GM18873 (cell line): ENCODE measurements at regions not wholly inside any gene's neighbourhood (a gene's known extent, or its start where the extent isn't known, plus 50 kb on each side); places are given as distances from the start of the nearest gene placed in this dataset.
"Not testable (repeated sequence)": the region's sequence is repeated elsewhere in the genome, so short reads cannot be mapped to it uniquely, and the experiment has no call there.

Experiments
- ATAC-seq: cut with Tn5 transposase; IDR thresholded peaks from one replicate; pipeline ENCODE4 v1.9.1; 2021; ENCODE audit warnings: mild to moderate bottlenecking, moderate library complexity, moderate number of reproducible peaks; ENCODE audit not compliant: unreplicated experiment, low FRiP score

DNA sequence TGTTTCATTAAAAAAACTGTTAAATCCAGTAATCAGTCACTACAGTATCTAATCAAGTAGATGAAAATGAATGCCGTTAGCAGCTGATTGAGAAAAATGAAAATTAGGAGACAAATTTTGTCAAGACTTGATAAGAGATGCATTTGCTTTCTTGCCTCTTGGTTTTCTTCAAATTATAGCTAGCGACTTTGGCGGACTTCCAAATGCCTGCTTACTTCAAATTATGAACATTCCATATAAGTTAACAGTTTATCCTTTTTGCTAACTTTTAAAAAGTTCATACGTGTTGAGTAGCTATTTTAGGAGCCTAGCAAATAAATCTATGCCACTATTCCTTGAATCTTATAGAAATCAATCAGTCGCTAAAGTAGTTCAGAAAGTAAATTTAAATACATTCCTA, 58.8 kb downstream of the PPP4R3C start:
- no peak for ATAC-seq

DNA sequence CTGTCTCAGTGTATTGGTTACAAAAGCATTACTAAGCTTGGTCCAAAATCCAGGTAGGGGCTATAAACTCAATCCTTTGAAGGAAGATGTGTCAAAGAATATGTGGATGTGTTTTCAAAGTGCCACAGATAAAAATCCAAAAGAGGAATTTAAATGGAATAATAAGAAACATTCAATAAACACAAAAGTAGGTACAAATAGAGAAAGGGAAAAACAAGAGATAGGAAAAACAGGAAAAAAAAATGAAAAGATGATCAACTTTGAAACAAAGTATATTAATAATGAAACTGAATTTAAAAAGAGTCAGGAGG, 64.0 kb downstream of the PPP4R3C start:
- ATAC-seq = no peak

DNA sequence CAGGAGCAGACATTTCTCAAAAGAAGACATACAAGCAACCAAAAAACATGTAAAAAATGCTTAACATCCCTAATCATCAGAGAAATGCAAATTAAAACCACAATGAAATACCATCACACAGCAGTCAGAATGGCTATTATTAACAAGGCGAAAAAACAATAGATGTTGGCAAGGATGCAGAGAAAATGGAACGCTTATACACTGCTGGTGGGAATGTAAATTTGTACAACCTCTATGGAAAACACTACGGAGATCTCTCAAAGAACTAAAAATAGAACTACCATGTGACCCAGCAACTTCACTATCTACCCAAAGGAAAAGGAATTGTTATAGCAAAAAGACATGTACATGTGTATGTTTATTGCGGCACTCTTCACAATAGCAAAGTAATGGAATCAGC, 71.5 kb downstream of the PPP4R3C start:
- no peak for ATAC-seq

DNA sequence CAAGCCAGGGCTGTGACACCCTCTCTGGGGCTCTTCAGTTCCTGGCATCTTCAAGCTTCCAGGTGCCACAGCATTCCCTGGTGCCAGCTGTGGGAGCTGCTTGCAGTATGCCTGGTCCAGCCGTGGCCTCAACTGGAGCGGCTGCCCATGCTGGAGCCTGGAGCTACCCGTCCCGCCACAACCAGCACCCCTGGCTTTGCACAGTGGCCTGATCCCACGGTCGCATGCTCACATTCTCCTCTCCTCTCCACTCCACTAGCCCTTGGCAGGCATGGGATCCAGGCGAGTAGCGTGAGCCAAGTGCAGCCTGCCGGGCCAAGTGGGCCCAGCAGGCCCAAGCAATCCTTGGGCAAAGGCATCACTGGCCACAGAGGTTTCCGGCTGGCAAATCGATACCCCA, 81.7 kb downstream of the PPP4R3C start:
- ATAC-seq = no peak

DNA sequence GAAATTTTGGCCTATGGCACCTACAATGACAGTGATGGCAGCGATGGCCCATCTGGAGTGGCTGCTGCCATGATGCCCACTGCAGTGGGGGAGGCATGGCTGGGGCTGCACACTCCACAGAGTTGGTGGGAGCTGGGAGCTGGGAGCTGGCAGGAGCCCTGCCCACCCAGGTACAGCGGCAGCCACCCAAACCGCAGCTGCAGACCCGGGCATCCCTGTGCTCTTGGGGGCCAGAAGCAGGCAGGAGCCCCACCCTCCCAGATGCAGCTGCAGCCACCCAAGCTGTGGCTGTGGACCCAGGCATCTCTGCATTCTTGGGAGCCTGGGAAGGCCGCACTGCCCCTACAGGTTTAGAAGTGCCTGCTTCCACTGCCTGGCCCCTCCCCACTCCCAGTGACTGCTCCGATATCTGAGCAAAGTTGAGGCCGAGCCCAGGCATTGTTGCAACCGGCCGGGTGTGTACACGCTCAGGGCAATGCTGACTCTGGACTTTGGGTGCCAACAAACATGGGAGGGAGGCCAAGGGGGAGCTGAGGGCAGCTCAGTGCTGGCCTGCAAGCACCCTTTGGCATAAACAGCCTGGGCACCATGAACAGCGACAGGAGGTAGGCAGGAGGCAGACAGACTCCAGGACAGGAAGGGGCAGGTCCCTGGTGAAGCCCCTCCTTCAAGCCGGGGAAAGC, 82.8 kb downstream of the PPP4R3C start:
- no peak for ATAC-seq

DNA sequence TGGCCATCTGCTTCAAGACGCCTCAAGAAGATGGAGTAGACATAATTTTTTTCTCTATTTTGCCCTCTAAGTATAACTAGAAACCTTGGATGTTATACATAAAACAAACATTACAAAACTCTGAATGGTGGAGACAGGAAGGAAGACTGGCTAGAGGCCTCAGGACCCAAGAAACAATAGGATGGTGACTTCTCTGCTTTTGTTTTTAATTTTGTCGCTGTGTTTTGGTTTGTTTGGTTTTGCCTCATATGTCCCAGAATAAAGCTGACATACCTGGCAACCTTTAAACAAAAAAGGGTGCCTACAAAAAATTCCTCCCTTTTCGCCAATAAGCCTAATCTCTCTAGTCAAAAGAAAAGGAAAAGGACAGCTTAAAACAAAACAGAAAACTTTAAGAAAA, 109.1 kb downstream of the PPP4R3C start:
- ATAC-seq = no peak

DNA sequence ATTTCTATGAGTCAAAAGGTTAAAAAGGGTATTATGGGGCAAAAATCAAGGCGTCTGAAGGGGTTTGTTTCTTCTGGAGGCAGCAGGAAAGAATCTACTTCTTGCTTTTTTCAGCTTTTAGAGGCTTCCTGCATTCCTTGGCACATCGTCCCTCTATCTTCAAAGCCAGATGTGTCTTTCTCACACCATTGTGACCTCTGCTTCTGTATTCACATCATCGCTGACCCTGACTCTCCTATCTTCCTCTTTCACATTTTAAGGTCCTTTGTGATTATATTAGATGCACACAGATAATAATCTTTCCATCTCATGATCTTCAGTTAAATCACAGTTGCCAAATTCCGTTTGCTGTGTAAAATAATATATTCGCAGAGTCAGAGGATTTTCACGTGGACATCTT, 112.7 kb downstream of the PPP4R3C start:
- no peak for ATAC-seq

DNA sequence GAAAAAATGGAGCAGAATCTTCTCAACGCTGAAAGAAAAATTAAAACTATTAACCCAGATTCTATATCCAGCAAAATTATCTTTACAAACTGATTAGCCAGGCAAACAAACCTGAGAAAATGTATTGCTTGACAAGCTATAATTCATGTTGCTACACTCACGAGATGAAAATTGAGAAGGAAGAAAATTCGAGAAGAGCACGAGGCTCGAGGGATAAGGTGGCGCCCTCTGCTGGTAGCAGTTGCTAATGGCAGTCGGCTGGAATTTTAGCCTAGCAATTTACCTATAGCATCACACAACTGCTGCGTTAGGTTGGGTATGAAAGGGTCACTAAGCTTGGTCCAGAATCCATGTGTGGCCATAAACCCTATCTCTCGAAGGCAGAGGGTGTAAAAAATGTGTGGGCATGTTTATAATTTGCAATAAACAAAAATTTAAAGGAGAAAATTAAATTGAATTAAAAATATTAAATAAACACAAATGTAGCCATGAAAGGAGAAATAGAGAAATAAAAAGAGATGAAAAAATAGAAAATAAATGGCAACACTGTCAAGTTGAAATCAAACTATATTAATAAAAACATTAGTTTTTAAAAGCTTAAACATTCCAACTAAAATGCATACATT, 126.6 kb downstream of the PPP4R3C start:
- ATAC-seq = no peak

DNA sequence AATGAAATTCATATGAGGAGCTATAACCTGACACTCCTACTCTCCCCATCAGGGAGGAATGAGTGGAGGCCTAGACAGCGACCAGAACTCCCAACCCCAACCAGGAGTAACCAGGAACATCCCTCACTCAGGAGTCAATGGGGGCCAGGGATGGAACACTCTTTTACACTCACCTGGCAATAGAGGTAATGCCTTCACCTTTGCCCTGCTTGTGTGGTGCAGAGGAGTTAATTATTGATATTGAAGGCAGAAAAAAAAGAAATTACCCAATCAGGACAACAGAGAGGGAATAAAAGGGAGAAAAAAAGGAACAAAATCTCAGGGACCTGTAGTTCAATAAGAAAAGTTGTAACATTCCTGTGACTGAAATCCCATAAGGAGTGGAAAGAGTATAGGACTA, 141.5 kb downstream of the PPP4R3C start:
- no peak for ATAC-seq

DNA sequence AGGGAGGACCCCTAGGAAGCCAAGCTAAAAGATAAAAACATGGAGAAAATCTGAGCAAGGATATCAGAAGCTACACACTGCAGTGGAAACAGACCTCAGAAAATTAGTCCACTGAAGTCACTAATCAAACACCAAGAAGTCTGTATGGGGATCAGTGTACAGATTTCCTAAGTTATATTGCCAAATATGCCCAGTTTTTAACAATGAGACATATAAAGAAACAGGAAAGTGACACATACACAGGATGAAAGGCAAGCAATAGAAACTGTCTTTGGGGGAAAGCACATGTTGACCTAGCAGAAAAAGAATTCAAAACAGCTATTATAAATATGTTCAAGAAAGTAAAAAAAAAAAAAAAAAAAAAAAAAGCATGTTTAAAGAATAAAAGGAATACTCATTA, 153.7 kb downstream of the PPP4R3C start:
- no peak for ATAC-seq

DNA sequence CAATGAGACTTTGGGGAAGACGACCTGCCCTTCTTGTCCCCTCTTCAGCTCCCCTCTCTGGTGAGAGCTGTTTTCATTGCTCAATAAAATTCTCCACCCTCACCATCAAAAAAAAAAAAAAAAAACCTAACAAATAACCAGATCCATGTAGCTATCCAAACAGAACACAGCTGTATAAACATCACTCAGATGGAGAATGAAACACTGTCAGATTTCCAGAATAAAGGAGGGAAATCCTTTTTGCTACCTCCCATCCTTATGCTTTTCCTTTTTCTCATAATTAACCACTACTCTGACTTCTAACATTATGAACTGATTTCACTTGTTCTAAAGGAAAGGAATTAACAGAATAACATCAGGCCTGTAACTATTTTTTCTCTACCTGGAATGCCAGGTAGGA, 155.6 kb downstream of the PPP4R3C start:
- ATAC-seq = no peak

DNA sequence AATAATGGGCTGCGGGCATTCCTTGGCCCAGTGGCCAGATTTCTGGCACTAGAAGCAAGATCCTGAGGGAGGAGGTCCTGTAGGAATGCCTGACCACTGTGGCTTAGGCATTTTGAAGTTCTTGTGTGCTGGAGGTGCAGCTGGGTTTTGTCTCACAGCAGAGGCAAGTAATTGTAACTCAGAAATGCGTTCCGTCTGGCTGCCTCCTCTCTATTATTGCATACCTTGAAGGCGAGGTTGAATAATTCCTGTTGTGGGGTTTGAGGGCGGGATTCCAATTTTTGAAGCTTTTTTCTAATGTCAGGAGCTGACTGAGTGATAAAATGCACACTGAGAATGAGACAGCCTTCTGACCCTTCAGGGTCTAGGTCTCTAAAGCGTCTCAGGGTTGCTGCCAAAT, 170.6 kb downstream of the PPP4R3C start:
- not testable (repeated sequence) for ATAC-seq

DNA sequence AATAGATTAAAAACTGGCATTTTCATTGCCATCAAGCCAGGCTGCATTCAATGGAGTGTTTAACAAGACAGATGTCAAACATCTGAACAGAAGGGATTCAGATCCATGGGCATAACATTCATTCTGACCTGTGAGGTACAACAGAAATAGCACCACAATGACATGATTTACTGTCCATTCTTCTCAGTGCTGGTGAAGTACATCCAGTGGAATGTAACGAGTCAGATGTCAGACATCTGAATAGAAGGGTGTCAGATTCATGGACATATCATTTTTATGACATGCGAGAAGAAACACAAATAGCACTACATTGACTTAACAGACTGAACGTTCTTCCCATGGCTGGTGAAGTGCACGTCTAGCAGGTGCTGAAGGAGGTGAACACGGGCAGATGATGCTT, 186.4 kb downstream of the PPP4R3C start:
- no peak for ATAC-seq

DNA sequence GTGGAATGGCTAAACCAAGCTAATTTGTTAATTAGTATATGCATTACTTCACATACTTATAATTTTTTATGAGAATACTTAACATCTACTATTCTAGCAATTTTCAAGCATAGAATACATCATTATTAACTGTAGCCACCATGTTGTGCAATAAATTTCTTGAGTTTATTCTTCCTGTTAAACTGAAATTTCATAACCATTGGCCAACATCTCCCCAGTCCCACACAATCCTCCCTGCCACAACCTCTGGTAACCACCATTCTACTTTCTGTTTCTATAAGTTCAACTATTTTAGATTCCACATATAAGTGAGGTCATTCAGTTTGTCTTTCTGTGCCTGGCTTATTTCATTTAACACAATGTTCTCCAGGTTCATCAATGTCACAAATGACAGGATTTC, 208.5 kb downstream of the PPP4R3C start:
- no peak for ATAC-seq

DNA sequence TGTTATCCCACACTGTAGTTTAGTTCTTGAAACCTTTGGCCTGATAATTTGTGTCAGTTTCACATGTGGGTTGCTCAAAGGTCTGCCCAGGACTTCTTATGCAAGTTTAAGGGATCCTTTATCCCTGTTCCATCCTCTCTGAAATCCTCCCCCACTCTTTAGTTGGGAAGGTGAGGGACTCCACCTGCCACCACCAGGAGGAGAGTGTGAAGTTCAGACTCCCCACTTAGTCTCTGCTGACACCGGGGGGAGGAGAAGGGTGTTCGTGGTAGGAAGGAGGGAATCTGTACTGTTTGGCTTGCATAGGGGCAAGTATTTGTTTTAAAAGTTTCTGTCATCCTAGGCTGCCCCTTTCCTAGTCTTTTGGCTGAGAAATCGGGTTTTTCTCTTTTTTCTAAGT, 211.8 kb downstream of the PPP4R3C start:
- ATAC-seq = no peak

DNA sequence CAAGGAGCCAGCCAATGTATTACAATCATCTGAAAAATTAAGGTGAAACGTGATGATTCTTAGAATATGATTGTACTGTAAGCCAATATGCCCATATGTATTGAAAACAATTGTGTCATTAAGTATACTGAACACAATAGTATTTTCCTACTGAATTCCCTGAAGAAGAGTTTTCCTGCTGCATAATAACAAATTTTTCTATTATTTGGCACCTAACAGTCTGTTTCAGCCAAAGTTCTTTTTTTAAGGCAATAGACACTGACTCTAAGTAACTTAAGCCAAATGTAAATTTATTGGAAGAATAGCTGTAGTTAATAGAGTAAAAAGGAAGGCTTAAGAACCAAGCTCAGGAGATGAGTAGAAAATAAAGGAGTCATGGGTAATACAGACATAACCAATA, 220.6 kb downstream of the PPP4R3C start:
- no peak for ATAC-seq

DNA sequence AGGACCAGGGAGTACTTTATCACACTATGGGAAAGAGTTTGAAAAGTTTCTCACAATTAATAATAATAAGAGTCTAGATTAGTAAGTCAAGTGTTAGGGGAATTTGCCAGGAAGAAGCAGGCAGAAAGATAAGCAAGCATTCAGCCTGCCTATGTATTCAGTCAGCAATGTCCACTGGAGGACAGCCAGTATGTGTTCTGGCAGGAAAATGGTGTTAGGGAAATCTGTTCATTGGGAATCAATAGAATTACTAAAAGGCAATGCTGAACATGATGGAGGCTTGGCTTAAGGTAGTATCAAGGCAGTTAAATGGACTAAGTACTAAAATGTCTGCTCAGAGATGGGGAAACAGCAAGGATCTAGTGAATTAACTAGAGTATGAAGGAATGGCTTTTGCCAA, 221.2 kb downstream of the PPP4R3C start:
- no peak for ATAC-seq

DNA sequence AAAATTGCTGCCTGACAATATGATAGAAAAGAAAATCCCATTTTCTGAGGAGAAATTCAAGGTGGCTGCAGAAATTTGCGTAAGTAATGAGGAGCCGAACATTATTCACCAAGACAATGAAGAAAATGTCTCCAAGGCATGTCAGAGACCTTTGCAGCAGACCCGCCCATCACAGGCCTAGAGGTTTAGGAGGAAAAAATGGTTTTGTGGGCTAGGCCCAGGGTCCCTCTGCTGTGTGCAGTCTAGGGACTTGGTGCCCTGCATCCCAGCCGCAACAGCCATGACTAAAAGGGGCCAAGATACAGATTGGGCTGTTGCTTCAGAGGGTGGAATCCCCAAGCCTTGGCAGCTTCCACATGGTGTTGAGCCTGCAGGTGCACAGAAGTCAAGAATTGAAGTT, 223.1 kb downstream of the PPP4R3C start:
- not testable (repeated sequence) for ATAC-seq

DNA sequence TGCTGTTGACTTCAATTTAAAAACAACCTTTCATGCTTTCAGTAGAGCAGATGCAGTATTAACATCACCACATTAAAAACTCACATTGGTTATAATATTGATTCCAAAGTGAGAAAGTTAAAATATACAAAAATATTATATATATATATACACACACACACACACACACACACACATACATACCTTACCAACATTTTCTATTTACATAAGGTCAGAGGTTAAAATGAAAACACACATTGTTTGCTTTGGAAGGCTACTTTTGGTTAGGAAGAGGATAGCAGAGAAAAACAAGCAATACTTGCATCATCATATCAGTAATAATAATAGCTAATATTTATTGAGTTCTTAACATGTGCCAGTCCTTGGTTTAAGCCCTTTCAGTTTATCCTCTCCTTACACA, 226.5 kb downstream of the PPP4R3C start:
- no peak for ATAC-seq

DNA sequence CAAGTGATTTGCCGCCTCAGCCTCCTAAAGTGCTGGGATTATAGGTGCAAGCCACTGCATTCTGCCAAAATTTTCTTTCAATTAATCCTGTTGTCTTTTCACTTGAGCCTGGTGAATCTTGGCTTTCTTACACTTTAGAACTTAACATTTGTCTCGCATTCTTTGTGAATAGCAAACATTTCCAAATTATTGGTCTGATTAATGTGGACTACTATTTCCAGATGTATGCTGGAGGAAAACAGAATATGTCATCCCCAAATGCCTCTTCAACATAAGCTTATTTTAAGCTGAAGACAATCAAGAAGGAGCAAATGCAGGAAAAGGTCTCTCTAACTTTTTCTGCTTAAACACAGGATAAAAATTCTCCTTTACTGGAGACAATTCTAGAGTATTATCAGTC, 233.4 kb downstream of the PPP4R3C start:
- no peak for ATAC-seq

DNA sequence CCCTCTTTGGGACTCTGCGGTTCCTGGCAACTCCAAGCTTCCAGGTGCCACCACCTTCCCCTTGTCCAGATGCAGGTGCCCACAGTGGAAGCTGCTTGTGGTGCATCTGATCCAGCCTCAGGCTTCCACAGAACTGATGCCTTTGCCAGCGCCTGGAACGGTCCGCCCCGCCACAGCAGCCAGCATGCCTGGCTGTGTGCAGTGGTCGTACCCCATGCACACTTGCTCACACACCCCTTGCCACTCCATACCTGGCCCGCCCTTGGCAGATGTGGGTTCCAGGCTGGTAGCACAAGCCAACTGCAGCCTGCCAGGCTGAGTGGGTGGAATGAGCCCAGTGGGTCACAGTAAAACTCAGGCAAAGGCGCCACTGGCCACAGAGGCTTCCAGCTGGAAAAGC, 240.5 kb downstream of the PPP4R3C start:
- no peak for ATAC-seq

DNA sequence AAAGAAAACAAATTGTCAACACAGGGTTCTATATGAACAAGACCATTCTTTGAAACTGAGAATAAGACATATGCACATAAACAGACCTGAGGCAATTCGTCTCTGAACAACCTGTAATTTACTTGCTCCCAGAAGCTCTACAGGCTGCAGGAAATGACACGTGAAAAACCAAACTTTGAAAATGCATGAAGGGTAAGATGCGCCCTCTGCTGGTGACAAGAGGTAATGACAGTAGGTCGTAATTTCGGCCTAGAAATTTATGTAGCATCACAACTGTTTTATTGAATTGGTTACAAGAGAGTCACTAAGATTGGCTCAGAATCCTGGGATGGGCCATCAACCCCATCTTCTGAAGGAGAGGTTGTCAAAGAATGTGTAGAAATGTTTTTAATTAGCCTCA, 276.5 kb downstream of the PPP4R3C start:
- ATAC-seq = no peak

DNA sequence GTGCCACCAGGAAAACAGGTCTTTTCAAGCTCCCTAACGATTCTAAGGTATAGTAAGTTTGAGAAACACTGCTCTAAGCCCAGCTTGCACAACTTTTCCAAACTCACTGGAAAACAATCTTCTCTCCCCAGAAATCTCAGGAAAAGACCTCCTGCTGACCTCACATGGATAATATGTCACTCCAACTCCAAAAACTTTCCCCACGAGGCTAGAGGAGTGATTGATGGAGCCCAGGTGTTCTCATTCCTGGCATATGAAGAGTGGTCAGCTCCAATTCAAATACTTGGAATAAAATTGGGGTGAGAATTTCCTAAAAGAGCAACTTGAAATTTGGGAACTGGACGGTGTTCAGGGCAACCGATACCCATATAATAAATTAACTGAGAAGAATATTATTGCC, 299.9 kb downstream of the PPP4R3C start:
- ATAC-seq = no peak
